Stomach (tissue), 4 donors: ENCODE measurements at regions not wholly inside any gene's neighbourhood (a gene's known extent, or its start where the extent isn't known, plus 50 kb on each side); places are given as distances from the start of the nearest gene placed in this dataset.

ENCODE experiments used
- POLR2A ChIP-seq, 4 donors: fragments of 450-650 bp; IDR thresholded peaks; one replicate each; pipeline ENCODE4 v1.6.1; 2016; ENCODE audit warnings: antibody characterized with exemption in 4 of 4, control low read depth in 2 of 4, mild to moderate bottlenecking in 1 of 4, moderate library complexity in 1 of 4
- POLR2AphosphoS5 ChIP-seq, 3 donors: sonication (generic); formaldehyde crosslinking; IDR thresholded peaks; one replicate each; pipeline ENCODE4 v1.6.1; 2016; ENCODE audit warnings: antibody characterized with exemption in 3 of 3
- TF ChIP-seq, protein P1 (sequence below), 7 experiments: fragments of 450-650 bp in 4 of 7; fragments of 200-600 bp in 3 of 7; sonication (generic) in 3 of 7; IDR thresholded peaks; one replicate each; pipeline ENCODE4 v1.5.1; 2016 to 2019; ENCODE audit warnings: antibody characterized with exemption in 7 of 7, control low read depth in 2 of 7, mild to moderate bottlenecking in 1 of 7

DNA sequence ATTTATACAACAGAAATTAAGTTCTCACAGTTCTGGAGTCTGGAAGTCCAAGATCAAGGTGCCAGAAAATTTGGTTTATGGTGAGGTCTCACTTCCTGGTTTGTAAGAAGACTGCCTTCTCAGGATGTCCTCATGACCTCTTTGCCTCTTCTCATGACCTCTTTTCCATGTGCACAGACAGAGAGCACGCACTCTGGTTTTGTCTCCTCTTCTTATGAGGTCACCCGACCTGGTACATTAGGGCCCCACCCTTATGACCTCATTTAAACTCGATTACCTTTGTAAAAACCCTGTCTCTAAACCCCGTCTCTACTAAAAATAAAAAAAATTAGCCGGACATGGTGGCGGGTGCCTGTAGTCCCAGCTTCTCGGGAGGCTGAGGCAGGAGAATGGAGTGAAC is 155.9 kb downstream of the KIT start:
- TF ChIP-seq POLR2AphosphoS5 (IDR thresholded peaks at IDR 0.05) = no peak
- TF ChIP-seq, protein P1, sequence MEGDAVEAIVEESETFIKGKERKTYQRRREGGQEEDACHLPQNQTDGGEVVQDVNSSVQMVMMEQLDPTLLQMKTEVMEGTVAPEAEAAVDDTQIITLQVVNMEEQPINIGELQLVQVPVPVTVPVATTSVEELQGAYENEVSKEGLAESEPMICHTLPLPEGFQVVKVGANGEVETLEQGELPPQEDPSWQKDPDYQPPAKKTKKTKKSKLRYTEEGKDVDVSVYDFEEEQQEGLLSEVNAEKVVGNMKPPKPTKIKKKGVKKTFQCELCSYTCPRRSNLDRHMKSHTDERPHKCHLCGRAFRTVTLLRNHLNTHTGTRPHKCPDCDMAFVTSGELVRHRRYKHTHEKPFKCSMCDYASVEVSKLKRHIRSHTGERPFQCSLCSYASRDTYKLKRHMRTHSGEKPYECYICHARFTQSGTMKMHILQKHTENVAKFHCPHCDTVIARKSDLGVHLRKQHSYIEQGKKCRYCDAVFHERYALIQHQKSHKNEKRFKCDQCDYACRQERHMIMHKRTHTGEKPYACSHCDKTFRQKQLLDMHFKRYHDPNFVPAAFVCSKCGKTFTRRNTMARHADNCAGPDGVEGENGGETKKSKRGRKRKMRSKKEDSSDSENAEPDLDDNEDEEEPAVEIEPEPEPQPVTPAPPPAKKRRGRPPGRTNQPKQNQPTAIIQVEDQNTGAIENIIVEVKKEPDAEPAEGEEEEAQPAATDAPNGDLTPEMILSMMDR (IDR thresholded peaks at IDR 0.05) = no peak
- no peak for TF ChIP-seq POLR2A (IDR thresholded peaks at IDR 0.05)
